Keratinocyte (primary cell): ENCODE measurements at regions not wholly inside any gene's neighbourhood (a gene's known extent, or its start where the extent isn't known, plus 50 kb on each side); places are given as distances from the start of the nearest gene placed in this dataset.

Source experiments
- DNase-seq: peaks from one replicate; pipeline ENCODE4 v3.0.0-alpha.2; 2011; ENCODE audit warnings: low read depth, missing footprints, low spot score
- FAIRE-seq: peaks from 2 replicates; lab custom pipeline; 2011; peaks lifted over from hg19 to GRCh38; lab: Jason Lieb, UNC
- H2AFZ ChIP-seq: 2 replicates; pipeline ENCODE4 v1.6.0; 2012; ENCODE audit warnings: low read length, control low read depth, inconsistent platforms; ENCODE audit not compliant: control insufficient read depth
- H3K27ac ChIP-seq: 2 replicates; pipeline ENCODE4 v1.5.1; 2011; ENCODE audit warnings: low read length; ENCODE audit not compliant: control insufficient read depth, insufficient read depth
- H3K27me3 ChIP-seq: 3 replicates; pipeline ENCODE4 v1.6.0; 2011; ENCODE audit warnings: low read length; ENCODE audit not compliant: control insufficient read depth, insufficient read depth; ENCODE audit errors: extremely low read depth
- H3K36me3 ChIP-seq, 2 experiments: 2 replicates in 1 of 2; 3 replicates in 1 of 2; pipeline ENCODE4 v1.5.1; 2011; ENCODE audit warnings: low read length in 2 of 2, mild to moderate bottlenecking in 1 of 2; ENCODE audit not compliant: control insufficient read depth in 2 of 2, insufficient read depth in 2 of 2; ENCODE audit errors: extremely low read depth in 1 of 2
- H3K4me1 ChIP-seq: 3 replicates; pipeline ENCODE4 v1.5.1; 2011; ENCODE audit warnings: low read length; ENCODE audit not compliant: control insufficient read depth, insufficient read depth; ENCODE audit errors: extremely low read depth
- H3K4me2 ChIP-seq: 3 replicates; pipeline ENCODE4 v1.6.0; 2011; ENCODE audit warnings: low read depth, low read length; ENCODE audit not compliant: control insufficient read depth, insufficient read depth; ENCODE audit errors: extremely low read depth
- H3K4me3 ChIP-seq, 3 experiments: fragments of 200-600 bp in 1 of 3; sonication (generic) in 1 of 3; 2 replicates in 2 of 3; 3 replicates in 1 of 3; pipeline ENCODE4 v1.5.1; 2011 to 2016; ENCODE audit warnings: low read length in 3 of 3, mild to moderate bottlenecking in 3 of 3, control low read depth in 2 of 3, inconsistent platforms in 1 of 3, low read depth in 1 of 3, mixed read lengths in 1 of 3, mixed run types in 1 of 3, moderate library complexity in 1 of 3; ENCODE audit not compliant: control insufficient read depth in 2 of 3, insufficient read depth in 2 of 3; ENCODE audit errors: extremely low read depth in 1 of 3
- H3K79me2 ChIP-seq: 2 replicates; pipeline ENCODE4 v1.6.0; 2012; ENCODE audit warnings: low read length; ENCODE audit not compliant: control insufficient read depth, insufficient read depth
- H3K9ac ChIP-seq: 3 replicates; pipeline ENCODE4 v1.6.0; 2011; ENCODE audit warnings: low read length; ENCODE audit not compliant: control insufficient read depth, insufficient read depth; ENCODE audit errors: extremely low read depth
- H3K9me1 ChIP-seq: 3 replicates; pipeline ENCODE4 v1.6.0; 2011; ENCODE audit warnings: low read length; ENCODE audit not compliant: control insufficient read depth, insufficient read depth; ENCODE audit errors: extremely low read depth
- H3K9me3 ChIP-seq: 2 replicates; pipeline ENCODE4 v1.5.1; 2012; ENCODE audit warnings: low read depth, low read length; ENCODE audit not compliant: control insufficient read depth
- H4K20me1 ChIP-seq: 3 replicates; pipeline ENCODE4 v1.6.0; 2011; ENCODE audit warnings: low read length; ENCODE audit not compliant: control insufficient read depth, insufficient read depth; ENCODE audit errors: extremely low read depth
- CTCF ChIP-seq, 3 experiments: IDR thresholded peaks in 1 of 3; conservative IDR thresholded peaks in 1 of 3; optimal IDR thresholded peaks in 1 of 3; 2 replicates in 2 of 3; 3 replicates in 1 of 3; pipeline versions ENCODE3 to v1.5.1; 2011; ENCODE audit warnings: low read length in 3 of 3, mild to moderate bottlenecking in 3 of 3, moderate library complexity in 2 of 3, control low read depth in 1 of 3, inconsistent platforms in 1 of 3; ENCODE audit not compliant: insufficient read depth in 2 of 3; ENCODE audit errors: extremely low read depth in 1 of 3
- EZH2 ChIP-seq: IDR thresholded peaks from one replicate; pipeline ENCODE4 v1.6.1; 2012; ENCODE audit warnings: inconsistent platforms, mild to moderate bottlenecking, low read length, moderate library complexity
- dilution Hi-C: fragments of 300-500 bp; cut with MboI; formaldehyde crosslinking; loops from one replicate; pipeline ENCODE4 v1.7.0; 2020; ENCODE audit warnings: low sequenced_read_pairs; ENCODE audit not compliant: extremely low pct_ligation_motif_present

- Histone ChIP-seq H3K9me3 (no peaks in the 10 kb centered on the region), H3K4me2 (no peak overlapping the region), H3K9me1 (no peaks in the 10 kb centered on the region), H3K79me2 (no peaks in the 10 kb centered on the region), H3K27ac (no peak overlapping the region), H2AFZ (no peak overlapping the region), H3K4me3 (no peak overlapping the region), H3K36me3 (no peaks in the 10 kb centered on the region), H3K27me3 (no peaks in the 10 kb centered on the region), H4K20me1 (no peaks in the 10 kb centered on the region), H3K9ac (no peak overlapping the region), H3K4me1 (no peaks in the 10 kb centered on the region)
- TF ChIP-seq CTCF (optimal IDR thresholded peaks at IDR 0.05 in 1 of 3, IDR thresholded peaks at IDR 0.05 in 1 of 3, conservative IDR thresholded peaks at IDR 0.05 in 1 of 3; ENCODE audit: extremely low read depth in 1 of 3, insufficient read depth in 2 of 3, low read length in 3 of 3) (no peak), EZH2 (no peak)
- DNase-seq: no peak
- dilution Hi-C loops: no loop called here
- FAIRE-seq: no peak
These were observed 64.0 kb upstream of the TMC1 start for GRCh38 chr9:72457366-72457765.

GRCh38 chr9:72454871-72455491, 66.4 kb upstream of the TMC1 start:
- H3K9ac ChIP-seq: no peak overlapping the region
- no peaks in the 10 kb centered on the region for H4K20me1 ChIP-seq
- no peak for FAIRE-seq
- no peaks in the 10 kb centered on the region for H3K9me3 ChIP-seq
- H3K4me3 ChIP-seq: no peak overlapping the region
- H3K79me2 ChIP-seq: no peaks in the 10 kb centered on the region
- peak overlapping the region; percentile 23 for H2AFZ ChIP-seq
- H3K27me3 ChIP-seq: no peaks in the 10 kb centered on the region
- H3K9me1 ChIP-seq: no peaks in the 10 kb centered on the region
- no peak overlapping the region for H3K4me2 ChIP-seq
- no peak for DNase-seq
- no peak overlapping the region for H3K27ac ChIP-seq
- no peaks in the 10 kb centered on the region for H3K4me1 ChIP-seq
- H3K36me3 ChIP-seq: no peaks in the 10 kb centered on the region
- TF ChIP-seq CTCF (optimal IDR thresholded peaks at IDR 0.05 in 1 of 3, IDR thresholded peaks at IDR 0.05 in 1 of 3, conservative IDR thresholded peaks at IDR 0.05 in 1 of 3; ENCODE audit: extremely low read depth in 1 of 3, insufficient read depth in 2 of 3, low read length in 3 of 3) (no peak), EZH2 (no peak)
- dilution Hi-C loops: no loop called here
